HepG2 (cell line): ENCODE measurements at regions not wholly inside any gene's neighbourhood (a gene's known extent, or its start where the extent isn't known, plus 50 kb on each side); places are given as distances from the start of the nearest gene placed in this dataset.

Source experiments
- ATAC-seq: fragments of 200-7000 bp; cut with Tn5 transposase; 3 replicates; pipeline ENCODE4 v1.9.1; 2020; ENCODE audit warnings: mild to moderate bottlenecking, moderate library complexity
- BruUV-seq: library from RNA; stranded (reverse); fragments of 400-500 nt; replicated peaks from 2 replicates; lab custom pipeline; 2021; lab: Mats Ljungman, UMichigan
- CTCF ChIA-PET: fragments of 300-600 bp; formaldehyde crosslinking; extraction: SDS; loops from one replicate; lab custom pipeline; 2021; ENCODE audit warnings: low total read pairs, inconsistent platforms, low intra/inter-chr PET ratio; lab: Yijun Ruan, JAX
- POLR2A ChIA-PET: fragments of 350-600 bp; sonication (Branson Sonifier 250); formaldehyde crosslinking; loops from one replicate; lab custom pipeline; 2020; ENCODE audit warnings: antibody characterized with exemption, inconsistent platforms; lab: Yijun Ruan, JAX
- DNase-seq: peaks from one replicate; pipeline ENCODE4 v3.0.0-alpha.2; 2015; ENCODE audit warnings: low spot score
- FAIRE-seq: peaks from 3 replicates; lab custom pipeline; 2011; peaks lifted over from hg19 to GRCh38; lab: Jason Lieb, UNC
- H2AFZ ChIP-seq: one replicate; pipeline ENCODE4 v1.6.1; 2011; ENCODE audit warnings: low read length, inconsistent platforms
- H3K27ac ChIP-seq: fragments of 300-600 bp; 3 replicates; pipeline ENCODE4 v1.8.0; 2011; ENCODE audit warnings: mixed run types, mild to moderate bottlenecking, mixed read lengths, low read length, inconsistent platforms; ENCODE audit not compliant: insufficient read depth; ENCODE audit errors: extremely low read length
- H3K27me3 ChIP-seq, 2 experiments: fragments of 200-600 bp in 1 of 2; 2 replicates in 1 of 2; 3 replicates in 1 of 2; pipeline versions ENCODE4 v1.6.0 to v1.8.0; 2011; ENCODE audit warnings: low read length in 2 of 2, mild to moderate bottlenecking in 2 of 2, moderate library complexity in 2 of 2, inconsistent platforms in 1 of 2; ENCODE audit not compliant: insufficient read depth in 2 of 2, control insufficient read depth in 1 of 2
- H3K36me3 ChIP-seq, 2 experiments: fragments of 200-600 bp in 1 of 2; replicated peaks in 1 of 2; 2 replicates in 1 of 2; 3 replicates in 1 of 2; pipeline versions ENCODE4 v1.5.1 to v1.8.0; 2011; ENCODE audit warnings: low read length in 2 of 2, inconsistent platforms in 1 of 2; ENCODE audit not compliant: insufficient read depth in 2 of 2, control insufficient read depth in 1 of 2
- H3K4me1 ChIP-seq: 2 replicates; pipeline ENCODE4 v1.5.1; 2012; ENCODE audit warnings: low read length, inconsistent platforms; ENCODE audit not compliant: insufficient read depth
- H3K4me2 ChIP-seq: 2 replicates; pipeline ENCODE4 v1.6.0; 2011; ENCODE audit warnings: low read depth, low read length, inconsistent platforms
- H3K4me3 ChIP-seq, 3 experiments: fragments of 200-600 bp in 1 of 3; sonication (generic), shearing (Covaris generic) in 1 of 3; replicated peaks in 1 of 3; 2 replicates each; pipeline ENCODE4 v1.5.1; 2011 to 2016; ENCODE audit warnings: low read length in 3 of 3, inconsistent platforms in 2 of 3, low read depth in 2 of 3, mild to moderate bottlenecking in 2 of 3, control low read depth in 1 of 3, mixed read lengths in 1 of 3; ENCODE audit not compliant: insufficient read depth in 1 of 3
- H3K79me2 ChIP-seq: one replicate; pipeline ENCODE4 v1.6.1; 2011; ENCODE audit warnings: low read length, inconsistent platforms; ENCODE audit not compliant: insufficient read depth
- H3K9ac ChIP-seq: 2 replicates; pipeline ENCODE4 v1.6.0; 2011; ENCODE audit warnings: mild to moderate bottlenecking, low read depth, low read length, inconsistent platforms; ENCODE audit not compliant: insufficient read depth
- H3K9me3 ChIP-seq: 2 replicates; pipeline ENCODE4 v1.5.1; 2012; ENCODE audit warnings: mild to moderate bottlenecking, low read length
- H4K20me1 ChIP-seq: 2 replicates; pipeline ENCODE4 v1.6.0; 2011; ENCODE audit warnings: inconsistent platforms, mild to moderate bottlenecking, low read length, moderate library complexity; ENCODE audit not compliant: insufficient read depth
- FIP1L1 ChIP-seq: fragments of 200-400 bp; formaldehyde crosslinking; IDR thresholded peaks from 2 replicates; pipeline ENCODE4 v1.6.1; 2018; ENCODE audit warnings: low read depth, mild to moderate bottlenecking, low read length, moderate library complexity, borderline replicate concordance; ENCODE audit not compliant: insufficient read depth
- FOXA1 ChIP-seq, 2 experiments: fragments of 450-650 bp in 1 of 2; sonication (generic) in 1 of 2; formaldehyde crosslinking in 1 of 2; IDR thresholded peaks; 2 replicates each; pipeline versions ENCODE4 v1.4.0 to v1.6.1; 2016 to 2020; ENCODE audit warnings: missing genetic modification reagents in 1 of 2
- GTF2F1 ChIP-seq: fragments of 150-350 bp; IDR thresholded peaks from 2 replicates; pipeline ENCODE4 v1.6.1; 2014; ENCODE audit warnings: low read length
- HCFC1 ChIP-seq: fragments of 150-350 bp; IDR thresholded peaks from 2 replicates; pipeline ENCODE4 v1.6.1; 2014; ENCODE audit warnings: low read depth, low read length
- KDM5A ChIP-seq: fragments of 200-600 bp; sonication (generic); IDR thresholded peaks from 2 replicates; pipeline ENCODE4 v1.7.0; 2018; ENCODE audit warnings: antibody characterized with exemption, mild to moderate bottlenecking, low read length, borderline replicate concordance
- MAFF ChIP-seq: IDR thresholded peaks from 2 replicates; pipeline ENCODE4 v1.6.1; 2011; ENCODE audit warnings: low read depth, low read length, improper control_type of control experiment
- PAX8 ChIP-seq: sonication (generic); formaldehyde crosslinking; IDR thresholded peaks from 2 replicates; pipeline ENCODE4 v1.8.0; 2022; ENCODE audit warnings: mild to moderate bottlenecking, missing genetic modification reagents, borderline replicate concordance
- RBM22 ChIP-seq: fragments of 200-400 bp; formaldehyde crosslinking; optimal IDR thresholded peaks from 2 replicates; pipeline ENCODE3; 2017; ENCODE audit warnings: mild to moderate bottlenecking, low read length, moderate library complexity
- REXO4 ChIP-seq: sonication (generic); formaldehyde crosslinking; IDR thresholded peaks from 2 replicates; pipeline ENCODE4 v1.8.0; 2022; ENCODE audit warnings: missing genetic modification reagents, mild to moderate bottlenecking, borderline replicate concordance
- ZBTB1 ChIP-seq: sonication (generic); formaldehyde crosslinking; IDR thresholded peaks from 2 replicates; pipeline ENCODE4 v1.4.0; 2020; ENCODE audit warnings: missing genetic modification reagents, borderline replicate concordance
- ZMYM3 ChIP-seq: sonication (generic); formaldehyde crosslinking; IDR thresholded peaks from 2 replicates; pipeline ENCODE4 v1.5.1; 2020; ENCODE audit warnings: mild to moderate bottlenecking, missing genetic modification reagents
- ZNF292 ChIP-seq: sonication (generic); formaldehyde crosslinking; IDR thresholded peaks from 2 replicates; pipeline ENCODE4 v1.8.1; 2022; ENCODE audit warnings: mild to moderate bottlenecking, low read depth, missing genetic modification reagents, borderline replicate concordance
- ZNF451 ChIP-seq: sonication (generic); formaldehyde crosslinking; IDR thresholded peaks from 2 replicates; pipeline ENCODE4 v1.5.0; 2020; ENCODE audit warnings: mild to moderate bottlenecking, missing genetic modification reagents
- ZNF713 ChIP-seq: sonication (generic); formaldehyde crosslinking; IDR thresholded peaks from 2 replicates; pipeline ENCODE4 v1.4.0; 2020; ENCODE audit warnings: mild to moderate bottlenecking, missing genetic modification reagents
- ZNF816 ChIP-seq: sonication (generic); formaldehyde crosslinking; IDR thresholded peaks from 2 replicates; pipeline ENCODE4 v1.8.0; 2022; ENCODE audit warnings: missing genetic modification reagents, mild to moderate bottlenecking, borderline replicate concordance
- WGBS: methylation state at CpG from one replicate; pipeline ENCODE4 v1.1.6; 2017; ENCODE audit warnings: low lambda C conversion rate; 5-methylcytosine and 5-hydroxymethylcytosine counted together
- in situ Hi-C: cut with HindIII; loops from 2 replicates; pipeline ENCODE4 v1.10.0; 2017; ENCODE audit warnings: low pct_unique_long_range_greater_than_20kb; ENCODE audit not compliant: extremely low pct_ligation_motif_present
- intact Hi-C: fragments of 100-400 bp; cut with micrococcal nuclease; formaldehyde crosslinking; loops from one replicate; pipeline ENCODE4 v1.10.0; 2022; ENCODE audit not compliant: unreplicated experiment
- TF ChIP-seq, protein P1 (sequence below): sonication (generic); formaldehyde crosslinking; IDR thresholded peaks from 2 replicates; pipeline ENCODE4 v1.4.0; 2020; ENCODE audit warnings: missing genetic modification reagents, mild to moderate bottlenecking, borderline replicate concordance
- TF ChIP-seq, protein P2 (sequence below): sonication (generic); formaldehyde crosslinking; IDR thresholded peaks from 2 replicates; pipeline ENCODE4 v1.5.0; 2020; ENCODE audit warnings: missing genetic modification reagents
- TF ChIP-seq, protein P3 (sequence below): sonication (generic); formaldehyde crosslinking; IDR thresholded peaks from 2 replicates; pipeline ENCODE4 v1.4.0; 2020; ENCODE audit warnings: missing genetic modification reagents, mild to moderate bottlenecking, borderline replicate concordance

DNA sequence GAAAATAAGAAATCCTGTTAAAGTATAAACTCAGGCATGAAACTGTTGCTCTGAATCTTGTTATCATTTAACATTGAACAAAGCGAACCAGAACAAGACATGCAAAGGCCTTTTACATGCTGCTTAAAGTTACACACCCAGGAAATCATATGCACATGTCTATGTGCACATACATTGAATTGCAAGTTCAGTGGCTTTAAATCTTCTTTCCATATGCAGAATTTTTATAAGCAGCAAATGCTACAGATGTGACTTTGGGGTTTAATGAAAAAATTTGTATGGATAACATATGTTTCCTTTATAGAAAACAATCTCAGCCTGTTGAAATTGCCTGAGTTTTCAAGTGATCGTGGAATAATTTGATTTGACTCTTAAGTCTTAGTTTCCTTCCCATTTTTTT, 193.9 kb downstream of the AEBP2 start (continued):
- TF ChIP-seq REXO4 (CRISPR knock-in tag), result no peak
- TF ChIP-seq, protein P1, sequence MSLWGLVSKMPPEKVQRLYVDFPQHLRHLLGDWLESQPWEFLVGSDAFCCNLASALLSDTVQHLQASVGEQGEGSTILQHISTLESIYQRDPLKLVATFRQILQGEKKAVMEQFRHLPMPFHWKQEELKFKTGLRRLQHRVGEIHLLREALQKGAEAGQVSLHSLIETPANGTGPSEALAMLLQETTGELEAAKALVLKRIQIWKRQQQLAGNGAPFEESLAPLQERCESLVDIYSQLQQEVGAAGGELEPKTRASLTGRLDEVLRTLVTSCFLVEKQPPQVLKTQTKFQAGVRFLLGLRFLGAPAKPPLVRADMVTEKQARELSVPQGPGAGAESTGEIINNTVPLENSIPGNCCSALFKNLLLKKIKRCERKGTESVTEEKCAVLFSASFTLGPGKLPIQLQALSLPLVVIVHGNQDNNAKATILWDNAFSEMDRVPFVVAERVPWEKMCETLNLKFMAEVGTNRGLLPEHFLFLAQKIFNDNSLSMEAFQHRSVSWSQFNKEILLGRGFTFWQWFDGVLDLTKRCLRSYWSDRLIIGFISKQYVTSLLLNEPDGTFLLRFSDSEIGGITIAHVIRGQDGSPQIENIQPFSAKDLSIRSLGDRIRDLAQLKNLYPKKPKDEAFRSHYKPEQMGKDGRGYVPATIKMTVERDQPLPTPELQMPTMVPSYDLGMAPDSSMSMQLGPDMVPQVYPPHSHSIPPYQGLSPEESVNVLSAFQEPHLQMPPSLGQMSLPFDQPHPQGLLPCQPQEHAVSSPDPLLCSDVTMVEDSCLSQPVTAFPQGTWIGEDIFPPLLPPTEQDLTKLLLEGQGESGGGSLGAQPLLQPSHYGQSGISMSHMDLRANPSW (CRISPR knock-in tag), result no peak
- TF ChIP-seq, protein P2, sequence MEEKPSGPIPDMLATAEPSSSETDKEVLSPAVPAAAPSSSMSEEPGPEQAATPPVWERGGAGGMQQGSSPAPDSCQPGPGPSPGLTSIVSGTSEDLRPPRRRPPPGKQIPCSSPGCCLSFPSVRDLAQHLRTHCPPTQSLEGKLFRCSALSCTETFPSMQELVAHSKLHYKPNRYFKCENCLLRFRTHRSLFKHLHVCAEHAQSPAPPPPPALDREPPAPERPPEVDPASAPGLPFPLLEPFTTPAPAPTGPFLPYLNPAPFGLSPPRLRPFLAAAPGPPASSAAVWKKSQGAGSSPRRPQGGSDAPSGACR (CRISPR knock-in tag), result no peak

DNA sequence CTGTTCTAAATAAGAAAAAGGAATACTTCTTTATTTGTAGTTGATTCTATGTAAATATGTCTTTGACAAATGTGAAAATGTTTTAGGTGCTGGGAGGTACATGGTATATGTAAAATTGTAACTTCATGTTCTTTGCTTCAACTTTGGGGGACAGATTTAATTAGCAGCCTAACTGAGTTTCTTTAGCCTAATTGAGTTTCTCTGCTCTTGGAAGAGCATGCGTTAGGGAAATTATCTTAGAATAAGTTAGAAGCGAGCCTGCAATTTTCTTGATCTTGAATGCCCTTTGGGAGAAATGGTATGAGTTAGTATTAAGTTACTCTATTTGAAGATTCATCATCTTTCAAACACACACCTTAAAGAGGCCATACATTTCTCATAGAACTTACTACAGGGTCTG, 194.3 kb downstream of the AEBP2 start:
- H4K20me1 ChIP-seq, result no peaks in the 10 kb centered on the region
- FAIRE-seq, result no peak
- H3K27me3 ChIP-seq, result no peaks in the 10 kb centered on the region; a peak in 1 of 5 replicates
- H3K9ac ChIP-seq, result no peak overlapping the region
- ATAC-seq, result no peak
- no peak overlapping the region for H2AFZ ChIP-seq
- TF ChIP-seq ZMYM3 (CRISPR knock-in tag) (no peak), KDM5A (no peak), FIP1L1 (no peak), MAFF (no peak), FOXA1 (IDR thresholded peaks at IDR 0.05) (no peak), FOXA1 (CRISPR knock-in tag; IDR thresholded peaks at IDR 0.05) (no peak), ZBTB1 (CRISPR knock-in tag) (no peak), RBM22 (no peak), ZNF451 (no peak), HCFC1 (no peak), GTF2F1 (no peak), ZNF292 (CRISPR knock-in tag) (no peak), PAX8 (CRISPR knock-in tag) (no peak), ZNF816 (CRISPR knock-in tag) (no peak), ZNF713 (CRISPR knock-in tag) (no peak)
- TF ChIP-seq, protein P3, sequence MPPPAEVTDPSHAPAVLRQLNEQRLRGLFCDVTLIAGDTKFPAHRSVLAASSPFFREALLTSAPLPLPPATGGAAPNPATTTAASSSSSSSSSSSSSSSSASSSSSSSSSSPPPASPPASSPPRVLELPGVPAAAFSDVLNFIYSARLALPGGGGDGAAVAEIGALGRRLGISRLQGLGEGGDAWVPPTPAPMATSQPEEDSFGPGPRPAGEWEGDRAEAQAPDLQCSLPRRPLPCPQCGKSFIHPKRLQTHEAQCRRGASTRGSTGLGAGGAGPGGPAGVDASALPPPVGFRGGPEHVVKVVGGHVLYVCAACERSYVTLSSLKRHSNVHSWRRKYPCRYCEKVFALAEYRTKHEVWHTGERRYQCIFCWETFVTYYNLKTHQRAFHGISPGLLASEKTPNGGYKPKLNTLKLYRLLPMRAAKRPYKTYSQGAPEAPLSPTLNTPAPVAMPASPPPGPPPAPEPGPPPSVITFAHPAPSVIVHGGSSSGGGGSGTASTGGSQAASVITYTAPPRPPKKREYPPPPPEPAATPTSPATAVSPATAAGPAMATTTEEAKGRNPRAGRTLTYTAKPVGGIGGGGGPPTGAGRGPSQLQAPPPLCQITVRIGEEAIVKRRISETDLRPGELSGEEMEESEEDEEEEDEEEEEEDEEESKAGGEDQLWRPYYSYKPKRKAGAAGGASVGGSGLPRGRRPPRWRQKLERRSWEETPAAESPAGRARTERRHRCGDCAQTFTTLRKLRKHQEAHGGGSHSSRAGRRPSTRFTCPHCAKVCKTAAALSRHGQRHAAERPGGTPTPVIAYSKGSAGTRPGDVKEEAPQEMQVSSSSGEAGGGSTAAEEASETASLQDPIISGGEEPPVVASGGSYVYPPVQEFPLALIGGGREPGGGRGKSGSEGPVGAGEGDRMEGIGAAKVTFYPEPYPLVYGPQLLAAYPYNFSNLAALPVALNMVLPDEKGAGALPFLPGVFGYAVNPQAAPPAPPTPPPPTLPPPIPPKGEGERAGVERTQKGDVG (CRISPR knock-in tag), result no peak
- H3K4me3 ChIP-seq, result no peak overlapping the region
- CTCF ChIA-PET, result no interaction called here
- H3K79me2 ChIP-seq, result no peaks in the 10 kb centered on the region
- H3K9me3 ChIP-seq, result no peaks in the 10 kb centered on the region
- no peaks in the 10 kb centered on the region for H3K4me1 ChIP-seq
- no TSS peak for BruUV-seq
- intact Hi-C loops (no loop called here), in situ Hi-C loops (no loop called here)
- no peak overlapping the region for H3K4me2 ChIP-seq
- H3K36me3 ChIP-seq, result no peaks in the 10 kb centered on the region
- WGBS, result 42% methylated on average over 2 of the region's 2 CpGs
- DNase-seq, result no peak
- POLR2A ChIA-PET, result no interaction called here
- no peak overlapping the region for H3K27ac ChIP-seq
